Fibroblast of peridontal ligament (primary cell): ENCODE measurements at regions not wholly inside any gene's neighbourhood (a gene's known extent, or its start where the extent isn't known, plus 50 kb on each side); places are given as distances from the start of the nearest gene placed in this dataset.
"Not testable (repeated sequence)": the region's sequence is repeated elsewhere in the genome, so short reads cannot be mapped to it uniquely, and the experiment has no call there.

ENCODE experiments used
- DNase-seq: peaks from one replicate; pipeline ENCODE4 v3.0.0-alpha.2; 2010; ENCODE audit errors: extremely low read depth

GRCh38 chr20:4435671-4436455 lies 186.8 kb upstream of the ADRA1D start:
- DNase-seq, result no peak

GRCh38 chr20:4435225-4435624 lies 186.1 kb upstream of the ADRA1D start:
- DNase-seq, result peak; percentile 91

GRCh38 chr20:4434681-4435080 lies 185.6 kb upstream of the ADRA1D start:
- peak; percentile 53 for DNase-seq

GRCh38 chr20:4431446-4431845 lies 182.4 kb upstream of the ADRA1D start:
- DNase-seq, result no peak

DNA sequence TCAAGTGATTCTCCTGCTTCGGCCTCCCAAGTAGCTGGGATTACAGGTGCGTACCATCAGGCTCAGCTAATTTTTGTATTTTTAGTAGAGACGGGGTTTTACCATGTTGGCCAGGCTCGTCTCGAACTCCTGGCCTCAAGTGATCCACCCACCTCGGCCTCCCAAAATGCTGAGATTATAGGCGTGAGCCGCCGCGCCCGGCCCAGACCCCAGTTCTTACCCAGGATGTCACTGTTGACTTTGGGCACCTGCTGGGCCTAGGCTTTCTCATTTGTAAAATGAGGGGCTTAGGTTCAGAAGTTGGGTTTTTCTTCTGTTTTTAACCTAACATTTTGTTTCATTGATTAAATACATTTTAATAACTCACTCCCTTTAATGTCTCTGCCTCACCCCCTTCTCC lies 181.7 kb upstream of the ADRA1D start:
- not testable (repeated sequence) for DNase-seq

DNA sequence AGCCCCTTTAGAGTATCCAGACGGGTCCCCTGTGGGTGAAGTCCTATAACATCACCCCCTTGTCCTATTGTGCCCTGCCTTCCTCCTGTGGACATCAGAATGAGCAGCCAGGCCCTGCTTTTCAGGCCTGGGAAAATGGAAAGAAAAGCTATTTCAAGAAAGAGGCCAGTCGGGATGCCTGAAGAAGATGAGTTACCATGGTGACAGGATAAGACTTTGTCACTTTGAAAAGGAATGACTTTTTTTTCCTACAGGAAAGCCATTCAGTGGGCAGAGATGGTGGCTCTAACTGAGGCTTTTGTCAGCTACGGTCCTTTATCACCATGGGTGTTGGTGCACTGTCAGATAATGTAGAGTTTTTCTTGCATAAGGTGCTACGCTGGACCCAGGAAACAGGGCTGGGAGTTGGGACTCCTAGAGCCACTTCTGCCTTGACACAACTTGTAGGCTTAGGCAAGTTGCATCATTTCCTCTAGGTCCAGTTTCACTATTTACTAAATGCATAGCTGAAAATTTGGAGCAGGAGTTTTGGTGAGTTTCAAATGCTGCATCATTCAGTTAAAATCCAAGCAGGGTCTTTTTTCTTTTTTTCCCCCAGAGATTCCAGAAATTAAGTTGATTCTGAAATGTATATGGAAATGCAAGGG lies 179.0 kb upstream of the ADRA1D start:
- peak; percentile 49 for DNase-seq

DNA sequence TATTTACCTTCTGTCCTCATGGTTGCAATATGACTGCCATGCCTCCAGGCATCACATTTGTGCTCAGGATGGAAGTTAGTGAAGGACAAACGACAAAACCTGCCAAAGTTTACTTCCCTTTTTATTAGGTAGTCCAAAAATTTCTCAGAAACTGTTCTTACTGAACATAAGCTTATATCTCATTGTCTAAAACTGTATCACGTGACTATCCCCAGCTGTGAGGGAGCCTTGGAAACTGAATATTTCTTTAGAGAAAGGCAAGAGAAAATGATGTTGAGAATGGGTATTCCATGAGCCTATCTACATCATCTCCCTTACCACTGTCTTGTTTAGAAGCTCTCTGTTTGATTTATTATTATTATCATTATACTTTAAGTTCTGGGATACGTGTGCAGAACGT lies 169.1 kb upstream of the ADRA1D start:
- DNase-seq, result no peak

- no peak for DNase-seq
Observed at GRCh38 chr20:4415281-4415680, 166.2 kb upstream of the ADRA1D start.

DNA sequence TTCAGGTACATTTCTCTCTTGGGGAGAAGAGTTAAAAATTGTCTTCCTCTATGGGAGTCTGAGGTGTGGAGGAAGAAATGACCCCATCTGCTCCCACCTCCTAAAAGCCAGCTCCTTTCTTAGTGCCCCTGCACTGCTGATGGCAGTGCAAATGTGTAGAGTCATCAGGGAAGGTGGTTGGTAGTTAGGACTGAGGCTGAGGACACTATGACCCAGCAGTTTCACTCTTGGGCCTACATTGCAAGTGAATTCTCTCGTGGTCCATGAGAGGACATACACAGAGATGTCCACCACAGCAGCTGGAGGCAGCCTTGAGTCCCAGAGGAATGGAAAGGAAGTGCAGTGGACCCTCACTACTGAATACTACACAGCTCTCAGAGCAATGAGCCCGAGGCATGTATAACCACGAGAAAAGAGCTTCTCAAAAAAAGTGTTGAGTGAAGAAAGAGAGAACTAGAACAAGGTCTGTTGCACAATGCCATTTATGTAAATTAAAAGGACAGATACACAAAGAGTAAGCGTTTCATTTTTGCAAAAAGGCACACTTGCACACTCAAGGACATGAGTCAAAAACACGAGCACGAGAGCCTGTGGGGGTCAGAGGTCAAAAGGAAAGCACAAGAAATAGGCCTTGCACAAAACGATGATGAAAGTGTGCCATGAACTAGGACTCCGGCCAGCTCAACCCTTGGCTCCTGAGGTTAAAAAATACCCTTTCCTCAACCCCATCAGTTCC lies 164.4 kb upstream of the ADRA1D start:
- DNase-seq, result no peak

GRCh38 chr20:4412216-4412615 lies 163.1 kb upstream of the ADRA1D start:
- no peak for DNase-seq

DNA sequence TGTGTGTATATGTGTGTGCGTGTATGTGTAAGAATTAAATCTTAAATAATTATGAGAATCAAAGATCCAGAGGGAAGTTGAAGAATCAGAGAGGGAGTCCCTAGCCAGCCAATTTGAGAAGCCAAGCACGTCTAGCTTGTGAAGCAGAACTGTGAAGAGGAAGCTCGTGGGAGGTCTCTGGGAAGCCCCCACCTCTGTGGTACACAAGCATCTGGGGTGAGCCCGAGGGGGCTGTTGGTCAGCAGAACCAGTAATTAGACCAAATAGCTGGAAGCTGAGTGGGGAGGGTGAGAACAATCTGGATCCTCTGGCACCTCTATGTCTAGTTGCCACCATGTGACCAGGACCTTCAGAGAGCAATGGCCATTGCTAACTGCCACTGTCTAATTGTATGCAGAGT lies 162.7 kb upstream of the ADRA1D start:
- no peak for DNase-seq

DNA sequence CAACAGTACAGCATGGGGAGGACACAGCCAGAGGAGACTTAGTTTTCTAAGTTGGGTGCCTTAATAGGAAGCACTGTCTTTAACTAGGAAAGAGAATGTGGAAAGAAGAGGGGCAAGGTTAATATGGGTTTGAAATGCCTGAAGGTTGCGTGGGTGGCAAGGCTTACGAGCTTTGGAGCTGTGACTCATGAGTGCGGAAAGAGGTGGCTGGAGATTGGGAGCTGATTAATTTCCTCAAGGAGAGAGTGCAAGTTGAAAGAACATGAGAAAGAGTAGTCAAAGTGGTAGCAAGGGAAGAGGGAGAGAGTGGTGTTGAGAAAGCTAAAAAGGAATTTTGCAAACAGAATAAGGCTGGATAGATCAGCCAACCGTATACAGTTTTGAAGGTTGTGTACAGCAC lies 157.5 kb upstream of the ADRA1D start:
- DNase-seq, result peak; percentile 42

DNA sequence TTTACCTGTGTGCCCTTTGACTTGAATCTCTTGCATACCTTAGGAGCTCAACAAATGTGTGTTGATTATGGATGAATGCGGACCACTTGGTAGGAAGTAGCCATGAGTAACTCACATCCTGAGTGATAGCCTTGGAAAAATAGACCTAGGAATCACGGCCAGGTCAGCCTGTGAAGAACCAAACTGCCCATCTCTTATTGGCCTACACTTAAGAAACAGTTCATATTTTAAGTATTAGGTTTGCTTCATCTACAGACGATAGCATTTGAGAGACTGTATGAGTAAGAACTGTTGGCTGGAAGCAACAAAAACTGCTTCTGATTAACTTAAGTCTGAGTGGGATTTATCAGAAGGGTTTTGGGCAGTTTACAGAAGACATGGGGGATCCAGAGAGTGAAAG lies 152.5 kb upstream of the ADRA1D start:
- peak; percentile 60 for DNase-seq

DNA sequence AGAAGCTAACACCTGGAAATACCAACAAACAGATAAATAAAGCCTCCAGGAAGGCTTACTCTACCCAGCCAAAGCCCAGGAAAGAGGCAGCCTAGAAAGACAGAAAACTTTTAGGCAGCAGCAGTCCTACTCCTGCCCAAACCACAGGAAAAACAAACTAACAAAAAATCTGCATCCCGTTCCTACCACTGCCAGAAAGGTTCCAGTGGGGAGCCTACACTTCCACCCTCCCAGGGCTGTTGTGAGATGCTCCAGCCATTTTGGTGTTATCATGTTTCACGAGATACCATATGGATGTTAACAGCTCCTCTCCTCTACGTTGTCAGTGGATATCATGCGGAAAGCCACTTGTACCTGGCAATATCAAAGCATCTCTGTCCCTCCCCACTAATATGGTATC lies 135.9 kb upstream of the ADRA1D start:
- no peak for DNase-seq

GRCh38 chr20:4383961-4384360 lies 134.9 kb upstream of the ADRA1D start:
- DNase-seq, result no peak

DNA sequence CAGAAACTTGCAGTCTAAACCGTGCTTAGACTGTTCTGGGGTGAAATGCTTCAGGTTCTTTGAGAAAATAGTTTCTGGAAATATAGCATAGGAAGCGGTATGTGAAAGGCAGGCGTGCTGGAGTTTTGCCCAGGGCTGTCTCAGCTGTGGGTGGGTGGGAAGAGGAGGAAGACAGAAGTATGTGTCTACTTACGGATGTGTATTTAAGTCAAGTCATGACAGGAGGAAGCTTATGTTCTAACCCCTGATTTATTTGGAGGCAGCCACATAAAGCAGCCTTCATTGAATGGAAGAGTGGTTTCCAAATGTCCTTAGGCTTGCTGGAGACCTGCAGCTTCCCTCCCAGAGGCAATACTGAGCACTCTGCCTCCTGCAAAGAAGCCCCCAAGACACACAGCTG lies 126.8 kb upstream of the ADRA1D start:
- DNase-seq, result peak; percentile 19

DNA sequence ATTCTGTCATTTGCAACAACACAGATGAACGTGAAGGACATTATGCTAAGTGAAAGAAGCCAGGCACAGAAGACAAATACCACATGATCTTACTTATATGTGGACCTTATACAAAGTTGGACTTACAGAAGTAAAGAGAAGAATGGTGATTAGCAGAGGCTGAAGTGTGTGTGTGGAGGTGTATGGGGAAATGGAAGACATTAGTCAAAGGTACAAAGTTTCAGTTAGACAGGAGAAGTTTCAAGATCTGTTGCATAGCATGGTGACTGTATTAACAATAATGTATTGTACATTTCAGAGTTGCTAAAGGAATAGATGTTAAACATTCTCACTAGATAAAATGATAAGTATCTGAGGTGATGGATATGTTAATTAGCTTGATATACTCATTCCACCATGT lies 124.4 kb upstream of the ADRA1D start:
- DNase-seq, result no peak

DNA sequence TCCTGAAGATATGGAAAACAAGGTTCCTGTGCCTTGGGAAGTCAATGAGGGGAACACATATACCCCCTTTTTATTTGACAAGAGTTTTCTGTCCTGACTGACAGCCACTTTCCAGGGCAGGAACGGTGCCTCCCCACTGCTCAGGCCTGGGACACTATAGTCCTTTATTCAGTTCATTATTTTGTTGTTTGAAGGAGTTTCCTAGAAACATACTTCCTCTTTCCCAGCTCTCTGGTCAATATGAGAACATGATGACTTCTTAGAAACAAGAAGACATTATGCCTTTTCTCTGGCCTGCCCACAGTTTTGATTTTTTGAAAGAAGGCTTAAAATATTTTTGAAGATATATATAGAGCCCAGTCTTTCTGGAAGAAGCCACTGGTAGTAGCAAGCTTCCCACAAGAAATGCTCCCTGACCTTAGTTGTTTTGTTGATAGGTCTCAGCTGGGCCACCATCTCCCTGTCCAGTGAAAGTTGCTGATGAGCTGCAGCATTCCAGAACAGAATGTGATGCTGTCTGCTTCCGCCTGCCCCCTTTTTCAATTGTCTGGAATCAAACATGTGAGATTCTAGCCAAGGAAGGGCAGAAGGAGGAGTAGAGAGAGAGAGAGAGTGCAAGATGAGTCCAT lies 122.7 kb upstream of the ADRA1D start:
- DNase-seq, result no peak

GRCh38 chr20:4370851-4371250 lies 121.8 kb upstream of the ADRA1D start:
- DNase-seq, result peak; percentile 3

DNA sequence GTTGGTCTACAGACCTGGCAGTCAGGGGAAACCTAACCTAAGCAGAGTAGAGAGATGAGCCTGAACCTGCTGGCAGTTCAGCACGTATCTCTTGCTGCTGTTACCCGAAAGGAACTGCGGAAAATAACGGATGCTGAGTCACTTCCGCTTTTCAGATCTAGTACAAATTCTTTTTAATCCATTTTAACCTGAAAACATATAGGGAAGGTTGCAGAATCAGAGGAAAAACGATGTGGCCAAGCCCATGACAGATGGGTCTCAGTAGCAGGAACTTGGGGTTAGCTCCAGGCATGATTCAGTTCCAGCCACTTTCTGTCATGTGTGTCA lies 120.7 kb upstream of the ADRA1D start:
- no peak for DNase-seq

DNA sequence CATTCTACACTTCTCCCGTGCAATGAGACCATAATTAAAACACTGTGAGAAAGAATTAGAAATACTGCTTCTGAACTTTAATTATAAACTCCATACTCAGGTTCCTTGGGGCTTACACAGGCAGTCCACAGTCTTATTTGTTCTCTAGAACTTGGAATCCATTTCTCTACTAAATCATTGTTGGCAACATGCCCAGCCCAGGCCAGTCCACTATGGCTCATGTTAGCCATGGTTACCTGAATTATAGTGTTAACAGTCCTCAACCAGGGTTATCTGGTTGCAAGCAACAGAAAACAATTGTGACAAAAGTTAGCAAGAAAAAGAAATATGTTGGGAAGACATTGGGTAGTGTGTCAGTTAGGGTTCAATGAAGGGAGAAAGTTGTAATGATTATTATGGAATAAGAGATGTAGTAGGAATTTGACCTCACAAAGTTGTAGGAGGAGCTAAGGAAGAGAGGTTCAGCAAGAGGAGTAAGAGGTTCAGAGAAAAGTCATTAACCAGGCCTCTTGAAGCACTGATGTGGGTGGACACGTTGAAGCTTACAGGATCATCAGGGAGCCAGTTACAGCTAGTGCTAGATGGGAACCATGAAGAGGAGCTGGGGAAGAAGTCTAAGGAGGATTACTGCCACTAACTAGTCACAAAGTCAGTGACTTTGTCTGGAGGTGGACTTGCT lies 120.2 kb upstream of the ADRA1D start:
- DNase-seq, result no peak

GRCh38 chr20:4366076-4366475 lies 117.0 kb upstream of the ADRA1D start:
- DNase-seq, result peak; percentile 30
